ENCODE measurements at regions not wholly inside any gene's neighbourhood (a gene's known extent, or its start where the extent isn't known, plus 50 kb on each side); places are given as distances from the start of the nearest gene placed in this dataset.

- intact Hi-C loops (cut with DNase I) = no loop called here
- no peaks in the 10 kb centered on the region for H3K4me1 ChIP-seq
- no peaks in the 10 kb centered on the region for H3K36me3 ChIP-seq
- H3K27me3 ChIP-seq = no peaks in the 10 kb centered on the region
- H3K27ac ChIP-seq = no peak overlapping the region
- no peak for TF ChIP-seq CTCF (IDR thresholded peaks at IDR 0.05)
- DNase-seq (no peak), ATAC-seq (no peak)
- peaks cover 0 to 6% of the 10 kb centered on the region in 2 donors for H3K9me3 ChIP-seq
- no peak overlapping the region for H3K4me3 ChIP-seq
Observed at GRCh38 chr18:8893221-8893620, 187.9 kb downstream of the MTCL1 start.

- no peak for ATAC-seq
- Histone ChIP-seq H3K27me3 (no peaks in the 10 kb centered on the region), H3K36me3 (no peaks in the 10 kb centered on the region), H3K27ac (no peak overlapping the region), H3K4me3 (no peak overlapping the region), H3K9me3 (peaks cover 0 to 6% of the 10 kb centered on the region in 2 donors), H3K4me1 (no peaks in the 10 kb centered on the region)
- DNase-seq = no peak
- no peak for TF ChIP-seq CTCF (IDR thresholded peaks at IDR 0.05)
- intact Hi-C loops (cut with DNase I) = no loop called here
Observed at GRCh38 chr18:8893628-8894231, 188.4 kb downstream of the MTCL1 start.

GRCh38 chr18:8894823-8895222 is 189.5 kb downstream of the MTCL1 start:
- intact Hi-C loops (cut with DNase I) = no loop called here
- H3K36me3 ChIP-seq = no peaks in the 10 kb centered on the region
- DNase-seq = no peak
- ATAC-seq = no peak
- H3K27ac ChIP-seq = no peak overlapping the region
- H3K4me3 ChIP-seq = no peak overlapping the region
- no peaks in the 10 kb centered on the region for H3K4me1 ChIP-seq
- H3K27me3 ChIP-seq = no peaks in the 10 kb centered on the region
- H3K9me3 ChIP-seq = peaks cover 0 to 6% of the 10 kb centered on the region in 2 donors
- no peak for TF ChIP-seq CTCF (IDR thresholded peaks at IDR 0.05)

- no peak overlapping the region for H3K4me3 ChIP-seq
- no peak for TF ChIP-seq CTCF (IDR thresholded peaks at IDR 0.05)
- ATAC-seq = no peak
- H3K36me3 ChIP-seq = no peaks in the 10 kb centered on the region
- intact Hi-C loops (cut with DNase I) = no loop called here
- H3K27me3 ChIP-seq = no peaks in the 10 kb centered on the region
- no peaks in the 10 kb centered on the region for H3K4me1 ChIP-seq
- DNase-seq = no peak
- peaks cover 0 to 6% of the 10 kb centered on the region in 2 donors for H3K9me3 ChIP-seq
- no peak overlapping the region for H3K27ac ChIP-seq
Observed at GRCh38 chr18:8895341-8895740, 190.0 kb downstream of the MTCL1 start.

GRCh38 chr18:8895987-8896619 is 190.7 kb downstream of the MTCL1 start:
- Histone ChIP-seq H3K36me3 (no peaks in the 10 kb centered on the region), H3K4me1 (no peaks in the 10 kb centered on the region), H3K9me3 (peaks cover 0 to 6% of the 10 kb centered on the region in 2 donors), H3K27me3 (no peaks in the 10 kb centered on the region), H3K27ac (no peak overlapping the region), H3K4me3 (no peak overlapping the region)
- intact Hi-C loops (cut with DNase I) = no loop called here
- no peak for TF ChIP-seq CTCF (IDR thresholded peaks at IDR 0.05)
- no peak for DNase-seq
- ATAC-seq = no peak
